ENCODE measurements at regions not wholly inside any gene's neighbourhood (a gene's known extent, or its start where the extent isn't known, plus 50 kb on each side); places are given as distances from the start of the nearest gene placed in this dataset.

DNA sequence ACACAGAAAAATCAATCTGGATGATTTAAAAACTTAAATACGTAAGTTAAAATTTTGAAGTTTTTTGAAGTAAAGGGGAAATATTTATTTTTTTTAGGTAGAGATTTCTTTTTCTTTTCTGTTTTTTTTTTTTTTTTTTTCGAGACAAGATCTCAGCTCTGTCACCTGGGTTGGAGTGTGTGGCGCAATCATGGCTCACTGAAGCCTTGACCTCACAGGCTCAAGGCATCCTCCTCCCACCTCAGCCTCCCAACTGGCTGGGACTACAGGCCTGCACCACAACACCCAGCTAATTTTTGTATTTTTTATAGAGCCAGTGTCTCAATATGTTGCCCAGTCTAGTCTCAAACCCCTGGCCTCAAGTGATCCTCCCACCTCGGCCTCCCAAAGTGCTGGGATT is 120.4 kb upstream of the CLDN10 start:
- no peak for DNase-seq (ENCODE audit: low read depth)
- H3K4me3 ChIP-seq (replicated peaks; ENCODE audit: low read depth, low read length), result no peak overlapping the region
- TF ChIP-seq CTCF (IDR thresholded peaks at IDR 0.05; ENCODE audit: low read length, missing control alignments), result no peak

- no peak for DNase-seq (ENCODE audit: low read depth)
- no peak for TF ChIP-seq CTCF (IDR thresholded peaks at IDR 0.05; ENCODE audit: low read length, missing control alignments)
- no peak overlapping the region for H3K4me3 ChIP-seq (replicated peaks; ENCODE audit: low read depth, low read length)
Observed at GRCh38 chr13:95433537-95433936, 119.0 kb upstream of the CLDN10 start.

- no peak for DNase-seq (ENCODE audit: low read depth)
- no peak overlapping the region for H3K4me3 ChIP-seq (replicated peaks; ENCODE audit: low read depth, low read length)
- TF ChIP-seq CTCF (IDR thresholded peaks at IDR 0.05; ENCODE audit: low read length, missing control alignments), result no peak
Observed at GRCh38 chr13:95434111-95434510, 118.4 kb upstream of the CLDN10 start.

DNA sequence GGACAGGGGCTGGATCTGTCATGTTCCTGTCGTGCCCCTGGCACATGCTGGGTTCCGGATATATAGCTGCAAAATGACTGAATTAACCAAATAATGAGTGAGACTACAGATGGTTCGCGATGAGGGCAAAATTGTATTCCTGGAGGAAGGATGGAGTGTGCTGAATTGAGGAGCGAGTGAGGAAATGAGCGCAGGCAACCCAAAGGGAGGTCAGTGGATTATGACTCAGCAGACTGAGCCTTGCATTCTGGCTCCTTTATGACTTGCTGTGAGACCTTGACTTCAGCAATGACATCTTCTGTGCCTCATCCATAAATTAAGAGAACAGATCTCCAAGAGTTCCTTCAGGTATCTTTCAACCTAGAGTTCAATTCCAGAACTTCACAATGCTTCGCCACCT is 115.0 kb upstream of the CLDN10 start:
- DNase-seq (ENCODE audit: low read depth), result no peak
- H3K4me3 ChIP-seq (replicated peaks; ENCODE audit: low read depth, low read length), result no peak overlapping the region
- TF ChIP-seq CTCF (IDR thresholded peaks at IDR 0.05; ENCODE audit: low read length, missing control alignments), result no peak

GRCh38 chr13:95438297-95438696 is 114.2 kb upstream of the CLDN10 start:
- DNase-seq (ENCODE audit: low read depth), result peak; percentile 42
- TF ChIP-seq CTCF (IDR thresholded peaks at IDR 0.05; ENCODE audit: low read length, missing control alignments), result no peak
- no peak overlapping the region for H3K4me3 ChIP-seq (replicated peaks; ENCODE audit: low read depth, low read length)

DNA sequence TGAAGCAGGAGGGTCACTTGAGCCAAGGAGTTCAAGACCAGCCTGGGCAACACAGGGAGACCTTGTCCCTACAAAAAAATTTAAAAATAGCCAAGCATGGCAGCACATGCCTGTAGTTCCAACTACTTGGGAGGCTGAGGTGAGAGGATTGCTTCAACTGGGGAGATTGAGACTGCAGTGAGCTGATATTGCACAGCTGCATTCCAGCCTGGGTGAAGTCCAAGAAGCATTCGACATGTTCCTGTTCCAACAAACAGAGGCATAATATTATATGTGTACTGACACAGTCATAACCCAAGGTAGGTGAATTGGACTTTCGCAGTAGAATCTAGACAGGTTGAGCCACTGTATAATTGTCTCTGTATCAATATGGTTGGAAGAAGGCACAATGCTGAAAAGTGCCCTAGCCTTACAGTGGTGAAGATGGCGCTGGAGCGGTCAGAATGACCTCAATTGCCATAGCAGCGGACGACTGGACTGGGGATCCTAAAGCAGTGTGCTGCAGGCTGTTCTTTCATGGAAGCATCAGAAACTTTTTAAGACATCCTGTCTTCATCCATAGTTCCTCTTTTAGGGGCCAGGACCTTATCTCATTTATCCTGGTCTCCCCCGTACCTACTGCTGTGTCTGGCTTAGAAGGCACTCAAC is 112.0 kb upstream of the CLDN10 start:
- TF ChIP-seq CTCF (IDR thresholded peaks at IDR 0.05; ENCODE audit: low read length, missing control alignments), result no peak
- peak; percentile 64 for DNase-seq (ENCODE audit: low read depth)
- H3K4me3 ChIP-seq (replicated peaks; ENCODE audit: low read depth, low read length), result no peak overlapping the region

GRCh38 chr13:95441326-95441725 is 111.2 kb upstream of the CLDN10 start:
- DNase-seq (ENCODE audit: low read depth), result no peak
- no peak overlapping the region for H3K4me3 ChIP-seq (replicated peaks; ENCODE audit: low read depth, low read length)
- no peak for TF ChIP-seq CTCF (IDR thresholded peaks at IDR 0.05; ENCODE audit: low read length, missing control alignments)

Measured in fibroblast of pulmonary artery (primary cell).